H1 (cell line): ENCODE measurements at regions not wholly inside any gene's neighbourhood (a gene's known extent, or its start where the extent isn't known, plus 50 kb on each side); places are given as distances from the start of the nearest gene placed in this dataset.

Experiments
- CTCF ChIA-PET: fragments of 300-600 bp; sonication (Branson Sonifier 250); formaldehyde crosslinking; loops from one replicate; lab custom pipeline; 2021; ENCODE audit not compliant: partially characterized antibody; lab: Charles Lee
- POLR2A ChIA-PET: fragments of 300-600 bp; sonication (Branson Sonifier 250); formaldehyde crosslinking; loops from one replicate; lab custom pipeline; 2021; ENCODE audit warnings: inconsistent platforms; ENCODE audit not compliant: partially characterized antibody; lab: Charles Lee
- DNase-seq, 2 experiments: peaks; one replicate each; pipeline versions ENCODE4 v3.0.0 to v3.0.0-alpha.2; 2010 to 2022; ENCODE audit warnings: low spot score in 2 of 2, low read depth in 1 of 2, mixed read lengths in 1 of 2
- FAIRE-seq: peaks from 2 replicates; lab custom pipeline; 2011; peaks lifted over from hg19 to GRCh38; lab: Jason Lieb, UNC
- H2AFZ ChIP-seq: 2 replicates; pipeline ENCODE4 v1.8.1; 2012; ENCODE audit warnings: low read length, inconsistent platforms
- H2AK5ac ChIP-seq: 2 replicates; pipeline ENCODE4 v1.6.1; 2013; ENCODE audit warnings: low read depth, low read length
- H2BK120ac ChIP-seq: replicated peaks from 2 replicates; pipeline ENCODE3; 2013; ENCODE audit warnings: low read depth, low read length, inconsistent platforms
- H2BK12ac ChIP-seq: 2 replicates; pipeline ENCODE4 v1.6.1; 2013; ENCODE audit warnings: low read depth, low read length
- H2BK15ac ChIP-seq: 2 replicates; pipeline ENCODE4 v1.6.1; 2013; ENCODE audit warnings: low read length
- H2BK20ac ChIP-seq: 2 replicates; pipeline ENCODE4 v1.6.1; 2013; ENCODE audit warnings: low read length
- H2BK5ac ChIP-seq: 2 replicates; pipeline ENCODE4 v1.6.1; 2013; ENCODE audit warnings: low read depth, low read length
- H3K14ac ChIP-seq: 2 replicates; pipeline ENCODE4 v1.6.1; 2013; ENCODE audit warnings: inconsistent platforms; ENCODE audit not compliant: insufficient read length
- H3K18ac ChIP-seq: 2 replicates; pipeline ENCODE4 v1.6.1; 2013; ENCODE audit warnings: low read length; ENCODE audit errors: extremely low read depth
- H3K23ac ChIP-seq: 2 replicates; pipeline ENCODE4 v1.6.1; 2013; ENCODE audit warnings: inconsistent platforms; ENCODE audit not compliant: insufficient read length
- H3K23me2 ChIP-seq: 2 replicates; pipeline ENCODE4 v1.6.1; 2013; ENCODE audit warnings: low read depth, low read length
- H3K27ac ChIP-seq: 2 replicates; pipeline ENCODE4 v1.6.1; 2011; ENCODE audit warnings: low read depth, low read length, inconsistent platforms
- H3K27me3 ChIP-seq, 4 experiments: replicated peaks in 1 of 4; 1 replicate in 1 of 4; 2 replicates in 3 of 4; pipeline versions ENCODE4 v1.6.1 to v1.8.1; 2011 to 2013; ENCODE audit warnings: low read length in 3 of 4, mild to moderate bottlenecking in 3 of 4, inconsistent platforms in 2 of 4, mixed read lengths in 2 of 4, moderate library complexity in 1 of 4; ENCODE audit not compliant: control insufficient read depth in 3 of 4, insufficient read depth in 3 of 4; ENCODE audit errors: extremely low read depth in 1 of 4
- H3K36me3 ChIP-seq, 4 experiments: 2 replicates each; pipeline versions ENCODE4 v1.6.1 to v1.8.1; 2011 to 2013; ENCODE audit warnings: mild to moderate bottlenecking in 4 of 4, low read length in 3 of 4, moderate library complexity in 2 of 4, control low read depth in 1 of 4, inconsistent platforms in 1 of 4; ENCODE audit not compliant: insufficient read depth in 4 of 4, control insufficient read depth in 2 of 4
- H3K4ac ChIP-seq: replicated peaks from 2 replicates; pipeline ENCODE3; 2013; ENCODE audit warnings: low read length, low read depth, mixed read lengths, inconsistent platforms; ENCODE audit not compliant: insufficient read length
- H3K4me1 ChIP-seq, 4 experiments: replicated peaks in 1 of 4; 1 replicate in 1 of 4; 2 replicates in 3 of 4; pipeline versions ENCODE4 v1.6.1 to v1.8.1; 2011 to 2013; ENCODE audit warnings: low read length in 3 of 4, inconsistent platforms in 2 of 4, mixed read lengths in 1 of 4; ENCODE audit not compliant: insufficient read depth in 4 of 4, control insufficient read depth in 3 of 4
- H3K4me2 ChIP-seq, 2 experiments: 2 replicates each; pipeline versions ENCODE4 v1.6.1 to v1.8.1; 2011 to 2013; ENCODE audit warnings: low read depth in 2 of 2, low read length in 2 of 2, control low read depth in 1 of 2, inconsistent platforms in 1 of 2, mild to moderate bottlenecking in 1 of 2; ENCODE audit not compliant: insufficient read depth in 1 of 2
- H3K4me3 ChIP-seq, 4 experiments: fragments of 200-600, 300-600 bp in 1 of 4; sonication (generic), shearing (Covaris generic), sonication (Bioruptor Twin) in 1 of 4; 2 replicates each; pipeline versions ENCODE4 v1.5.1 to v1.8.1; 2011 to 2016; ENCODE audit warnings: low read length in 4 of 4, low read depth in 3 of 4, control low read depth in 2 of 4, inconsistent platforms in 2 of 4, mild to moderate bottlenecking in 2 of 4, mixed read lengths in 1 of 4, moderate library complexity in 1 of 4; ENCODE audit not compliant: insufficient read depth in 2 of 4; ENCODE audit errors: extremely low read depth in 1 of 4
- H3K56ac ChIP-seq: replicated peaks from 2 replicates; pipeline ENCODE3; 2013; ENCODE audit warnings: low read depth, mild to moderate bottlenecking, mixed read lengths, low read length, inconsistent platforms; ENCODE audit not compliant: insufficient read length
- H3K79me1 ChIP-seq: 2 replicates; pipeline ENCODE4 v1.6.1; 2013; ENCODE audit warnings: low read depth, low read length, control low read depth
- H3K79me2 ChIP-seq, 2 experiments: 2 replicates each; pipeline versions ENCODE4 v1.6.1 to v1.8.1; 2012 to 2013; ENCODE audit warnings: low read length in 2 of 2, mild to moderate bottlenecking in 2 of 2, inconsistent platforms in 1 of 2; ENCODE audit not compliant: insufficient read depth in 2 of 2, control insufficient read depth in 1 of 2
- H3K9ac ChIP-seq, 4 experiments: replicated peaks in 1 of 4; 1 replicate in 1 of 4; 2 replicates in 3 of 4; pipeline versions ENCODE4 v1.6.1 to v1.8.1; 2011 to 2013; ENCODE audit warnings: low read depth in 3 of 4, low read length in 3 of 4, control low read depth in 2 of 4, mild to moderate bottlenecking in 2 of 4, moderate library complexity in 2 of 4, inconsistent platforms in 1 of 4; ENCODE audit errors: extremely low read depth in 1 of 4
- H3K9me3 ChIP-seq, 2 experiments: 2 replicates each; pipeline versions ENCODE4 v1.6.1 to v1.8.1; 2012 to 2013; ENCODE audit warnings: mild to moderate bottlenecking in 2 of 2, moderate library complexity in 2 of 2, control low read depth in 1 of 2, inconsistent platforms in 1 of 2, low read depth in 1 of 2, low read length in 1 of 2, mixed read lengths in 1 of 2; ENCODE audit not compliant: insufficient read depth in 2 of 2
- H4K20me1 ChIP-seq, 2 experiments: replicated peaks in 1 of 2; 2 replicates each; pipeline versions ENCODE3 to v1.8.1; 2011 to 2013; ENCODE audit warnings: inconsistent platforms in 2 of 2, low read length in 2 of 2, mild to moderate bottlenecking in 1 of 2; ENCODE audit not compliant: insufficient read depth in 2 of 2, control insufficient read depth in 1 of 2
- H4K5ac ChIP-seq: 2 replicates; pipeline ENCODE4 v1.6.1; 2013; ENCODE audit warnings: low read length, low read depth, mixed read lengths, inconsistent platforms; ENCODE audit not compliant: insufficient read length
- H4K8ac ChIP-seq: 2 replicates; pipeline ENCODE4 v1.8.0; 2013; ENCODE audit warnings: mild to moderate bottlenecking, moderate library complexity, low read length, inconsistent platforms; ENCODE audit not compliant: insufficient read depth; ENCODE audit errors: extremely low read depth
- H4K91ac ChIP-seq: replicated peaks from 2 replicates; pipeline ENCODE3; 2013; ENCODE audit warnings: low read length, mixed read lengths, inconsistent platforms; ENCODE audit not compliant: insufficient read length
- BCL11A ChIP-seq, 2 experiments: IDR thresholded peaks; one replicate each; pipeline ENCODE4 v1.6.1; 2011; ENCODE audit warnings: low read depth in 2 of 2, low read length in 2 of 2, mild to moderate bottlenecking in 2 of 2
- CREB1 ChIP-seq: IDR thresholded peaks from 2 replicates; pipeline ENCODE4 v1.6.1; 2012; ENCODE audit warnings: inconsistent platforms
- EZH2 ChIP-seq: fragments of 200-600 bp; sonication (generic); IDR thresholded peaks from 2 replicates; pipeline ENCODE4 v1.7.1; 2012; ENCODE audit warnings: low read depth, mild to moderate bottlenecking, moderate library complexity, low read length, inconsistent platforms; ENCODE audit not compliant: severe bottlenecking
- RXRA ChIP-seq: IDR thresholded peaks from 2 replicates; pipeline ENCODE4 v1.6.1; 2011; ENCODE audit warnings: low read depth, mild to moderate bottlenecking, low read length, moderate library complexity; ENCODE audit not compliant: insufficient read depth
- SAP30 ChIP-seq: fragments of 300-600 bp; sonication (generic); IDR thresholded peaks from 2 replicates; pipeline ENCODE4 v1.7.1; 2012; ENCODE audit warnings: low read length, moderate library complexity, mild to moderate bottlenecking, inconsistent platforms; ENCODE audit not compliant: insufficient read depth, insufficient replicate concordance
- SP1 ChIP-seq: IDR thresholded peaks from 2 replicates; pipeline ENCODE4 v1.6.1; 2011; ENCODE audit warnings: low read depth, low read length
- WGBS, 2 experiments: shearing (Covaris generic) in 1 of 2; methylation state at CpG; one replicate each; pipeline versions ENCODE4 v1.1.6 to v1.1.7; 2013 to 2015; ENCODE audit warnings: low lambda C conversion rate in 2 of 2, mixed read lengths in 2 of 2, inconsistent platforms in 1 of 2, low coverage in 1 of 2, missing lambda C conversion rate in 1 of 2; ENCODE audit not compliant: insufficient replicate concordance in 2 of 2, insufficient coverage in 1 of 2, insufficient read length in 1 of 2; ENCODE audit errors: extremely low coverage in 1 of 2, missing lambda C conversion rate in 1 of 2; 5-methylcytosine and 5-hydroxymethylcytosine counted together

GRCh38 chr13:108463340-108463739 is 166.1 kb upstream of the MYO16 start:
- H2BK12ac ChIP-seq: no peak overlapping the region
- 92% methylated on average over 3 of the region's 3 CpGs; no CpG with 5 or more reads in 1 of the 2 experiments for WGBS, 2 experiments
- ChIA-PET POLR2A (no interaction called here), CTCF (no interaction called here)
- H2BK20ac ChIP-seq: no peak overlapping the region
- no peak overlapping the region for H3K4ac ChIP-seq
- no peak overlapping the region for H2AFZ ChIP-seq
- H3K4me2 ChIP-seq: no peak overlapping the region
- H3K36me3 ChIP-seq: no peaks in the 10 kb centered on the region
- no peak overlapping the region for H4K5ac ChIP-seq
- H3K23ac ChIP-seq: no peak overlapping the region
- H3K27me3 ChIP-seq: no peaks in the 10 kb centered on the region
- DNase-seq (no peak), FAIRE-seq (no peak)
- no peaks in the 10 kb centered on the region for H3K79me2 ChIP-seq
- no peak overlapping the region for H4K91ac ChIP-seq
- H3K14ac ChIP-seq: no peak overlapping the region
- no peak overlapping the region for H4K8ac ChIP-seq
- no peaks in the 10 kb centered on the region for H3K9me3 ChIP-seq
- H3K9ac ChIP-seq: no peak overlapping the region
- H3K4me1 ChIP-seq: no peaks in the 10 kb centered on the region
- H3K27ac ChIP-seq: no peak overlapping the region
- no peaks in the 10 kb centered on the region for H3K23me2 ChIP-seq
- no peak overlapping the region for H2BK5ac ChIP-seq
- H3K4me3 ChIP-seq: no peak overlapping the region
- H4K20me1 ChIP-seq: no peaks in the 10 kb centered on the region
- H3K18ac ChIP-seq: no peak overlapping the region
- no peak overlapping the region for H3K56ac ChIP-seq
- no peaks in the 10 kb centered on the region for H3K79me1 ChIP-seq
- H2AK5ac ChIP-seq: no peak overlapping the region
- H2BK120ac ChIP-seq: no peak overlapping the region
- H2BK15ac ChIP-seq: no peak overlapping the region
- TF ChIP-seq SAP30 (no peak), CREB1 (no peak), RXRA (no peak), EZH2 (no peak), BCL11A (IDR thresholded peaks at IDR 0.05; ENCODE audit: low read depth in 2 of 2, low read length in 2 of 2) (no peak), SP1 (no peak)
